Hepatocyte (in vitro differentiated cells): ENCODE measurements at regions not wholly inside any gene's neighbourhood (a gene's known extent, or its start where the extent isn't known, plus 50 kb on each side); places are given as distances from the start of the nearest gene placed in this dataset.

Experiments used
- DNase-seq: peaks from one replicate; pipeline ENCODE4 v3.0.0-alpha.2; 2016; ENCODE audit warnings: low spot score
- H2AFZ ChIP-seq: fragments of 200-600 bp; sonication (generic); 2 replicates; pipeline ENCODE4 v1.6.0; 2016; ENCODE audit warnings: antibody characterized with exemption, mild to moderate bottlenecking
- H3K27ac ChIP-seq: fragments of 200-600 bp; sonication (generic); 2 replicates; pipeline ENCODE4 v1.5.1; 2016; ENCODE audit warnings: mild to moderate bottlenecking
- H3K27me3 ChIP-seq: fragments of 200-600 bp; sonication (generic); 2 replicates; pipeline ENCODE4 v1.6.1; 2016
- H3K36me3 ChIP-seq: fragments of 200-600 bp; sonication (generic); replicated peaks from 2 replicates; pipeline ENCODE4 v1.5.1; 2016; ENCODE audit warnings: low read depth; ENCODE audit not compliant: insufficient read depth
- H3K4me1 ChIP-seq: fragments of 200-600 bp; sonication (generic); 2 replicates; pipeline ENCODE4 v1.5.1; 2016; ENCODE audit warnings: mild to moderate bottlenecking, moderate library complexity; ENCODE audit not compliant: insufficient read depth
- H3K4me2 ChIP-seq: fragments of 200-600 bp; sonication (generic); 2 replicates; pipeline ENCODE4 v1.6.0; 2016
- H3K4me3 ChIP-seq: fragments of 200-600 bp; sonication (generic); 2 replicates; pipeline ENCODE4 v1.5.1; 2016; ENCODE audit warnings: mild to moderate bottlenecking
- H3K79me2 ChIP-seq: fragments of 200-600 bp; sonication (generic); 2 replicates; pipeline ENCODE4 v1.6.0; 2017; ENCODE audit warnings: mild to moderate bottlenecking
- H3K9me2 ChIP-seq: fragments of 200-600 bp; sonication (generic); replicated peaks from 2 replicates; pipeline ENCODE4 v1.6.0; 2017; ENCODE audit warnings: mild to moderate bottlenecking; ENCODE audit not compliant: insufficient read depth
- H3K9me3 ChIP-seq: fragments of 200-600 bp; sonication (generic); 2 replicates; pipeline ENCODE4 v1.5.1; 2016; ENCODE audit warnings: low read depth, mild to moderate bottlenecking
- H4K20me1 ChIP-seq: fragments of 200-600 bp; sonication (generic); 2 replicates; pipeline ENCODE4 v1.6.0; 2016; ENCODE audit warnings: mild to moderate bottlenecking; ENCODE audit not compliant: insufficient read depth, poor library complexity, severe bottlenecking
- EZH2 ChIP-seq: fragments of 200-600 bp; sonication (generic); IDR thresholded peaks from 2 replicates; pipeline ENCODE4 v1.6.1; 2016; ENCODE audit warnings: antibody characterized with exemption, mild to moderate bottlenecking, borderline replicate concordance
- EZH2phosphoT487 ChIP-seq: fragments of 200-600 bp; sonication (generic); IDR thresholded peaks from one replicate; pipeline ENCODE4 v1.6.1; 2018; ENCODE audit warnings: antibody characterized with exemption, mild to moderate bottlenecking, low read depth, moderate library complexity; ENCODE audit not compliant: unreplicated experiment, severe bottlenecking
- WGBS: methylation state at CpG from one replicate; pipeline ENCODE4 v1.1.6; 2016; ENCODE audit warnings: low lambda C conversion rate; ENCODE audit errors: missing lambda C conversion rate; 5-methylcytosine and 5-hydroxymethylcytosine counted together
- TF ChIP-seq, protein P1 (sequence below): fragments of 200-600 bp; sonication (generic); IDR thresholded peaks from 2 replicates; pipeline ENCODE4 v1.5.1; 2016; ENCODE audit warnings: antibody characterized with exemption, mild to moderate bottlenecking; ENCODE audit not compliant: poor library complexity

DNA sequence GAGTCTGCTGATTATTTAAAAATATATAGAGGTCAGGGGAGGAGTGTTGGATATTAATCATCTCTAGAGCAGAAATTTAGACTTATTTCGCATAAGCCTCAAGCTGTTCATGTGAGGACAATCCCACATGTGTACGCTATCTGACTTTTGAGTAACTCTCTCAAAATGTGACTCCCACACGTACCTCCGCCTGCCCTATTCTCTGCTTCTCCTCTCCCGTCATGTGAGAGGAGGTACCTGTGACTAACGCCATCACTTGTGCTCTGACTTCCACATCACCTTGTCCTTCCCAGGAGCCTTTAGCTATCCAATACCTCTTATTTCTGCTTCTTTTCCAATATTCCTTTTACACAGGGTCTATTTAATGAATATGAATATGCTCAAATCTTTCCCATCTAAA, 119.3 kb upstream of the CALCR start:
- no peaks in the 10 kb centered on the region for H3K9me3 ChIP-seq
- no peak for TF ChIP-seq EZH2
- TF ChIP-seq, protein P1, sequence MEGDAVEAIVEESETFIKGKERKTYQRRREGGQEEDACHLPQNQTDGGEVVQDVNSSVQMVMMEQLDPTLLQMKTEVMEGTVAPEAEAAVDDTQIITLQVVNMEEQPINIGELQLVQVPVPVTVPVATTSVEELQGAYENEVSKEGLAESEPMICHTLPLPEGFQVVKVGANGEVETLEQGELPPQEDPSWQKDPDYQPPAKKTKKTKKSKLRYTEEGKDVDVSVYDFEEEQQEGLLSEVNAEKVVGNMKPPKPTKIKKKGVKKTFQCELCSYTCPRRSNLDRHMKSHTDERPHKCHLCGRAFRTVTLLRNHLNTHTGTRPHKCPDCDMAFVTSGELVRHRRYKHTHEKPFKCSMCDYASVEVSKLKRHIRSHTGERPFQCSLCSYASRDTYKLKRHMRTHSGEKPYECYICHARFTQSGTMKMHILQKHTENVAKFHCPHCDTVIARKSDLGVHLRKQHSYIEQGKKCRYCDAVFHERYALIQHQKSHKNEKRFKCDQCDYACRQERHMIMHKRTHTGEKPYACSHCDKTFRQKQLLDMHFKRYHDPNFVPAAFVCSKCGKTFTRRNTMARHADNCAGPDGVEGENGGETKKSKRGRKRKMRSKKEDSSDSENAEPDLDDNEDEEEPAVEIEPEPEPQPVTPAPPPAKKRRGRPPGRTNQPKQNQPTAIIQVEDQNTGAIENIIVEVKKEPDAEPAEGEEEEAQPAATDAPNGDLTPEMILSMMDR, result no peak
- TF ChIP-seq EZH2phosphoT487, result no peak
- H3K27ac ChIP-seq, result no peak overlapping the region
- no peak overlapping the region for H3K4me3 ChIP-seq
- peaks cover 3% of the 10 kb centered on the region for H3K27me3 ChIP-seq
- no peak for DNase-seq
- H3K9me2 ChIP-seq, result no peaks in the 10 kb centered on the region
- 90% methylated on average over 6 of the region's 6 CpGs for WGBS
- H3K36me3 ChIP-seq, result no peaks in the 10 kb centered on the region
- H2AFZ ChIP-seq, result no peak overlapping the region
- no peaks in the 10 kb centered on the region for H3K4me1 ChIP-seq
- H3K79me2 ChIP-seq, result no peaks in the 10 kb centered on the region
- H3K4me2 ChIP-seq, result no peak overlapping the region
- no peaks in the 10 kb centered on the region for H4K20me1 ChIP-seq

DNA sequence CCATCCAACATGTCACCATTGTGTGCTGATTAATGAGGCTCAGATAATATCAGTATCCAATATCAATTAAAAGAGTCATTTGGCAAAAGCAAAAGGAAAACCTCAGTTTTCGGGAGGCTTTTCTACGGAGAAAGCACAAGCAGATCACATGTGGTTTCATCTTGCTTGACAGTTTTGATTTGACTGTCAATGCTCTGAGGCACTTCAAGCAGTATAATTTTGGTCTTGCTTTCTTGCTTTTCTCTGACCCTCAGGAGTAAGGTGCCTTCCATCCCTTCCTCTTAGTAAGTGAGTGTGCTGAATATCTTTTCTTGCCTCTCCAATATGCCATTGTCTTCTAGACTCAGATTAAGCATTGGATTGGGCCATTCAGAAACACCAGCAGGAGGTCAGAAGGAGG, 115.5 kb upstream of the CALCR start:
- Histone ChIP-seq H2AFZ (no peak overlapping the region), H4K20me1 (no peaks in the 10 kb centered on the region), H3K4me1 (no peaks in the 10 kb centered on the region), H3K9me3 (no peaks in the 10 kb centered on the region), H3K27ac (no peak overlapping the region), H3K27me3 (peaks cover 4% of the 10 kb centered on the region), H3K79me2 (no peaks in the 10 kb centered on the region), H3K4me3 (no peak overlapping the region), H3K36me3 (no peaks in the 10 kb centered on the region), H3K4me2 (no peak overlapping the region), H3K9me2 (no peaks in the 10 kb centered on the region)
- 87% methylated on average over 2 of the region's 2 CpGs for WGBS
- no peak for DNase-seq
- TF ChIP-seq, protein P1, result no peak
- TF ChIP-seq EZH2 (no peak), EZH2phosphoT487 (no peak)

GRCh38 chr7:93678185-93678584, 103.7 kb upstream of the CALCR start:
- H2AFZ ChIP-seq, result no peak overlapping the region

More at GRCh38 chr7:93678185-93678584, 103.7 kb upstream of the CALCR start:
- Histone ChIP-seq H3K4me1 (no peaks in the 10 kb centered on the region), H3K9me2 (no peaks in the 10 kb centered on the region), H3K36me3 (no peaks in the 10 kb centered on the region), H3K4me2 (no peak overlapping the region), H3K27ac (no peak overlapping the region), H3K27me3 (no peaks in the 10 kb centered on the region), H3K4me3 (no peak overlapping the region), H3K9me3 (no peaks in the 10 kb centered on the region), H3K79me2 (no peaks in the 10 kb centered on the region), H4K20me1 (no peaks in the 10 kb centered on the region)
- DNase-seq, result no peak
- TF ChIP-seq, protein P1, result no peak
- TF ChIP-seq EZH2phosphoT487 (no peak), EZH2 (no peak)
